Trophoblast cell (in vitro differentiated cells and primary cell): ENCODE measurements at regions not wholly inside any gene's neighbourhood (a gene's known extent, or its start where the extent isn't known, plus 50 kb on each side); places are given as distances from the start of the nearest gene placed in this dataset.

Experiments used
- DNase-seq, 2 donors: peaks; one replicate each; pipeline ENCODE4 v3.0.0-alpha.2; 2016
- H2AFZ ChIP-seq: 2 replicates; pipeline ENCODE4 v1.6.1; 2013; ENCODE audit warnings: low read length, moderate library complexity, mild to moderate bottlenecking; ENCODE audit not compliant: insufficient read depth, poor library complexity
- H2AK5ac ChIP-seq: 2 replicates; pipeline ENCODE4 v1.6.1; 2013; ENCODE audit warnings: mild to moderate bottlenecking, low read length
- H2BK120ac ChIP-seq: 2 replicates; pipeline ENCODE4 v1.6.1; 2013; ENCODE audit warnings: low read length, mild to moderate bottlenecking, moderate library complexity; ENCODE audit not compliant: insufficient read depth, poor library complexity
- H2BK12ac ChIP-seq: 2 replicates; pipeline ENCODE4 v1.6.1; 2013; ENCODE audit warnings: mild to moderate bottlenecking, low read length, moderate library complexity
- H2BK5ac ChIP-seq: 2 replicates; pipeline ENCODE4 v1.6.1; 2013; ENCODE audit warnings: low read length, low read depth, moderate library complexity, mild to moderate bottlenecking; ENCODE audit not compliant: poor library complexity
- H3K14ac ChIP-seq: 2 replicates; pipeline ENCODE4 v1.6.1; 2013; ENCODE audit warnings: mild to moderate bottlenecking, low read length
- H3K18ac ChIP-seq: 2 replicates; pipeline ENCODE4 v1.6.1; 2013; ENCODE audit warnings: mild to moderate bottlenecking, low read length
- H3K23ac ChIP-seq: 2 replicates; pipeline ENCODE4 v1.6.1; 2013; ENCODE audit warnings: low read length
- H3K27ac ChIP-seq: 2 replicates; pipeline ENCODE4 v1.5.1; 2013; ENCODE audit warnings: low read depth, mild to moderate bottlenecking, inconsistent platforms, low read length, moderate library complexity
- H3K27me3 ChIP-seq: 2 replicates; pipeline ENCODE4 v1.6.1; 2013; ENCODE audit warnings: inconsistent platforms, mild to moderate bottlenecking, low read length, moderate library complexity; ENCODE audit not compliant: insufficient read depth
- H3K36me3 ChIP-seq, 2 experiments: 1 replicate in 1 of 2; 2 replicates in 1 of 2; pipeline ENCODE4 v1.6.1; 2013; ENCODE audit warnings: low read length in 2 of 2, mild to moderate bottlenecking in 2 of 2, moderate library complexity in 1 of 2; ENCODE audit not compliant: insufficient read depth in 2 of 2, control insufficient read depth in 1 of 2
- H3K4ac ChIP-seq: 2 replicates; pipeline ENCODE4 v1.6.1; 2013; ENCODE audit warnings: low read depth, mild to moderate bottlenecking, low read length, moderate library complexity
- H3K4me1 ChIP-seq, 2 experiments: 1 replicate in 1 of 2; 2 replicates in 1 of 2; pipeline ENCODE4 v1.6.1; 2013; ENCODE audit warnings: low read length in 2 of 2, mild to moderate bottlenecking in 2 of 2, moderate library complexity in 1 of 2; ENCODE audit not compliant: insufficient read depth in 2 of 2, control insufficient read depth in 1 of 2
- H3K4me2 ChIP-seq: 2 replicates; pipeline ENCODE4 v1.6.1; 2013; ENCODE audit warnings: inconsistent platforms, mild to moderate bottlenecking, low read length, moderate library complexity
- H3K4me3 ChIP-seq: 2 replicates; pipeline ENCODE4 v1.5.1; 2013; ENCODE audit warnings: mild to moderate bottlenecking, low read depth, low read length, inconsistent platforms
- H3K79me1 ChIP-seq: one replicate; pipeline ENCODE4 v1.6.1; 2013; ENCODE audit warnings: low read length
- H3K79me2 ChIP-seq: 2 replicates; pipeline ENCODE4 v1.6.1; 2013; ENCODE audit warnings: low read length, mild to moderate bottlenecking; ENCODE audit not compliant: control insufficient read depth, insufficient read depth, poor library complexity
- H3K9ac ChIP-seq: 2 replicates; pipeline ENCODE4 v1.6.1; 2013; ENCODE audit warnings: mild to moderate bottlenecking, low read length
- H3K9me3 ChIP-seq: 2 replicates; pipeline ENCODE4 v1.6.1; 2013; ENCODE audit warnings: low read depth, mild to moderate bottlenecking, control low read depth, inconsistent platforms, low read length; ENCODE audit not compliant: insufficient read depth
- H4K12ac ChIP-seq: 2 replicates; pipeline ENCODE4 v1.6.1; 2013; ENCODE audit warnings: low read depth, mild to moderate bottlenecking, low read length, moderate library complexity
- H4K8ac ChIP-seq: 2 replicates; pipeline ENCODE4 v1.6.1; 2013; ENCODE audit warnings: low read depth, mild to moderate bottlenecking, low read length, moderate library complexity
- H4K91ac ChIP-seq: one replicate; pipeline ENCODE4 v1.6.1; 2013; ENCODE audit warnings: low read depth, mild to moderate bottlenecking, low read length, moderate library complexity
- WGBS: extraction: QIAGEN DNeasy Blood & Tissue Kit; methylation state at CpG from one replicate; pipeline ENCODE4 v1.1.7; 2013; ENCODE audit warnings: missing lambda C conversion rate; ENCODE audit not compliant: insufficient read length, insufficient coverage; ENCODE audit errors: extremely low coverage; 5-methylcytosine and 5-hydroxymethylcytosine counted together

DNA sequence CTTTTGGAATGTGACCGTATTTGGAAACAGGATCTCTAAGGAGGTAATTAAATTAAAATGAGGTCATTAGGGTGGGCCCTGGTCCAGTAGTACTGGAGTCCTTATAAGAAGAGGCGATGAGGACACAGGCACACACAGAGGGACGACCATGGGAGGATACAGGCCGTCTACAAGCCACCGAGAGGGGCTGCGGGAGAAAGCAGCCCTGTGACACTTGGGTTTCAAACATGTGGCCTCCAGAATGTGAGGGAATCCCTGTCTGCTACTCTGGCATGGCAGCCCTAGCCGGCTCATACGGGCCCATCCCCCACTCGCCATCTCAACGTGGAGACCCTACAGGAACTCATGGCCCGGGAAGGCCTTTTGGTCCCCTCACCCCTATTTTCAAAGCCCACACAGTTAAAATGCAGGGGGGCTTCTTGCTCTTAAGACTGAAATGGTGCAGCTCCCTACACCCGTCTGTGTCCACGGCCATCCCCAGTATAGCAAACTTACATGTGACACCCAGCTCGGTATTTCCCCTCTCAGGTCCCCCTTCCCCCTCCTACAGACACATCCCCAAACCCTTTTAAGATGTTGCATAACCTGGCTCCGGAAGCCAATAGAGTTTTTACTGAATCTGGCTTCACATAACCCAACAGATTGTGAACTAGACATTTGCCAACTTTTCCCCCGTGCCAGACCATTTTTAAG is 124.1 kb upstream of the TBL1X start:
- H4K91ac ChIP-seq: no peak overlapping the region
- peaks cover 0 to 3% of the 10 kb centered on the region in 2 experiments for H3K4me1 ChIP-seq
- DNase-seq: no peak
- H3K14ac ChIP-seq: no peak overlapping the region
- H3K27me3 ChIP-seq: no peaks in the 10 kb centered on the region
- no peak overlapping the region for H3K4ac ChIP-seq
- H3K9ac ChIP-seq: no peak overlapping the region
- H3K27ac ChIP-seq: no peak overlapping the region
- H3K79me1 ChIP-seq: peaks cover 4% of the 10 kb centered on the region
- H4K8ac ChIP-seq: no peak overlapping the region
- no peaks in the 10 kb centered on the region for H3K36me3 ChIP-seq
- no CpG with 5 or more reads among the region's 16 CpGs for WGBS
- no peak overlapping the region for H3K4me3 ChIP-seq
- H3K23ac ChIP-seq: no peak overlapping the region
- no peaks in the 10 kb centered on the region for H3K79me2 ChIP-seq
- no peak overlapping the region for H2BK120ac ChIP-seq
- no peak overlapping the region for H4K12ac ChIP-seq
- no peaks in the 10 kb centered on the region for H3K9me3 ChIP-seq
- no peak overlapping the region for H2AFZ ChIP-seq
- H3K4me2 ChIP-seq: no peak overlapping the region
- no peak overlapping the region for H2BK12ac ChIP-seq
- peak overlapping the region; percentile 54 for H2AK5ac ChIP-seq
- no peak overlapping the region for H3K18ac ChIP-seq
- no peak overlapping the region for H2BK5ac ChIP-seq

DNA sequence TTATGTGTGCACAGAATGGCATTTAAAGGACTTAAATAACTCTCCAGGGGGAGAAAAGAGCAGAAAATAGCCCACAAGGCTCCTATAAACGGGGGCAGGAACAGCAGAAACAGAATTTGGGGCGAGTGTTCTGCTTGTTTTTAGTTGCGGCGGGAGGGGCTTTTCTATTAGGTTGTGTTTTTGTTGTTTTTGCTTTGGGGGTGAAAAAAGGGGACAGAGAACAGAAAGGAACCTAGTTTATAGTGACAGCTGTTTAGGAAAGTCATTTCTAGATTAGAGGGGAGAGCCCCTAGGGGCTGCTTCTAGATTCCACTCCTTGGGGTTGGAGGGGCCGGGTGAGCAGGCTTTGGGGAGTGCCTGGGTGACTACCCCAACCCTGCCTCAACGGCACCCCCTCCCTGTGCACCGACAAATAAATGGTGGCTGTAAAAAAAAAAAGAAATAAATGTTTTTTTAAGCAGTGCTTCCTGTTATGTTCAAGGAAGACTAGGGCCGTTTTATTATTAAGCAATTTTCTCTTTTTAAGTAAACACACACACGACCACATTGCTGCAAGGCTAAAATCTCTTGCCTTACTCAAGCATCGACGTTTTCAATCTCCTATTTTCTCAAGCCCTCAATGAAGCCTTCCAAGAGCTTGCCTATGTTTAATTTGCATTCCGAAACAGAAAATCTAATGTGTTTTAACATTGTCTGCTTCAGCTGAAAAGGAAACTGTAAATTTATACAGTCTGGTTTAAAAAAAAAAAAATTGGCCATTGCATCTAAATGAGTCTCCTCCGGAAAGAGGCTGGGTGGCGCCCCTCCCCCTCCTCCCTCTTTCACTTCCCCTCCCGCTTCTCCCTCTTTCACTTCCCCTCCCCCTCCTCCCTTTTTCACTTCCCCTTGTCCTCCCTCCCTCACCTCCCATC is 123.3 kb upstream of the TBL1X start:
- H3K14ac ChIP-seq: no peak overlapping the region
- no peak overlapping the region for H3K27ac ChIP-seq
- H2BK120ac ChIP-seq: no peak overlapping the region
- no peak overlapping the region for H3K23ac ChIP-seq
- no peak overlapping the region for H2BK5ac ChIP-seq
- H3K27me3 ChIP-seq: no peaks in the 10 kb centered on the region
- H2AFZ ChIP-seq: no peak overlapping the region
- no peak overlapping the region for H3K4ac ChIP-seq
- H3K36me3 ChIP-seq: no peaks in the 10 kb centered on the region
- H3K9ac ChIP-seq: no peak overlapping the region
- H2BK12ac ChIP-seq: no peak overlapping the region
- no peak overlapping the region for H4K8ac ChIP-seq
- no peak overlapping the region for H2AK5ac ChIP-seq
- WGBS: no CpG with 5 or more reads among the region's 15 CpGs
- no peaks in the 10 kb centered on the region for H3K9me3 ChIP-seq
- no peak overlapping the region for H4K12ac ChIP-seq
- H4K91ac ChIP-seq: no peak overlapping the region
- no peaks in the 10 kb centered on the region for H3K79me2 ChIP-seq
- no peak overlapping the region for H3K4me3 ChIP-seq
- peaks cover 4% of the 10 kb centered on the region for H3K79me1 ChIP-seq
- H3K4me1 ChIP-seq: peaks cover 0 to 3% of the 10 kb centered on the region in 2 experiments
- DNase-seq: peak in 1 of 2 donors; percentile 19
- no peak overlapping the region for H3K4me2 ChIP-seq
- no peak overlapping the region for H3K18ac ChIP-seq

DNA sequence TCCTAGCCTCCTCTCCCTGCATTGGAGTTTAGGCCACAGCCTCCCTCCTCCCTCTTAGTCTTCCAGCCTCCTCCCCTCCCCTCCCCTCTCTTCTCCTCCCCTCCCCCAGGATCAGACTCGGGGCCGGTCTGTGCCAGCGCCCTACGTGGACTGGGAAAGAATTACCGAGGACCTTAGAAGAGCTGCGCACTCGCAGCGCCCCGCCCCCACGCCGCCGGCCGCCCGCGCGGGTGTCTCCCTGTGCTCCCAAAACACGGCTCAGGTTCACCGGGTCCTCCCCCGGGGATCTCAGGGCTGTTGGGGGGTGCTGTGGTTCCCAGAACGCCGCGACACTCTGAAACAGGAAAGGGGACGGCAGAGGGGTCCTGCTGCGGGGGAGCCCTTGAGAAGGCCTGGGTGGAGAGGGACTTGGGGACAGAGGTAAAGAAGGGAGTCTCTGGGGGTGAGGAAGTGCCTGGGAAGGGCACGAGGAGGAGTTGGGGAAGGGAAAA is 122.3 kb upstream of the TBL1X start:
- H3K36me3 ChIP-seq: no peaks in the 10 kb centered on the region
- H3K4ac ChIP-seq: no peak overlapping the region
- H3K14ac ChIP-seq: peak overlapping the region; percentile 61
- peak overlapping the region; percentile 70 for H4K12ac ChIP-seq
- no peak overlapping the region for H3K27ac ChIP-seq
- H4K91ac ChIP-seq: peak overlapping the region; percentile 73
- peaks cover 4% of the 10 kb centered on the region for H3K79me1 ChIP-seq
- peak overlapping the region; percentile 80 for H2BK120ac ChIP-seq
- H2BK12ac ChIP-seq: peak overlapping the region; percentile 95
- H3K23ac ChIP-seq: no peak overlapping the region
- H2AFZ ChIP-seq: peak overlapping the region; percentile 87
- peak overlapping the region; percentile 45 for H3K18ac ChIP-seq
- H3K79me2 ChIP-seq: no peaks in the 10 kb centered on the region
- H3K9ac ChIP-seq: no peak overlapping the region
- peaks cover 0 to 3% of the 10 kb centered on the region in 2 experiments for H3K4me1 ChIP-seq
- no CpG with 5 or more reads among the region's 25 CpGs for WGBS
- peak overlapping the region; percentile 82 for H4K8ac ChIP-seq
- H2BK5ac ChIP-seq: peak overlapping the region; percentile 56
- peak in 1 of 2 donors; percentile 31 for DNase-seq
- peak overlapping the region; percentile 86 for H3K4me2 ChIP-seq
- H3K27me3 ChIP-seq: no peaks in the 10 kb centered on the region
- H3K4me3 ChIP-seq: no peak overlapping the region
- H2AK5ac ChIP-seq: peak overlapping the region; percentile 54
- no peaks in the 10 kb centered on the region for H3K9me3 ChIP-seq

DNA sequence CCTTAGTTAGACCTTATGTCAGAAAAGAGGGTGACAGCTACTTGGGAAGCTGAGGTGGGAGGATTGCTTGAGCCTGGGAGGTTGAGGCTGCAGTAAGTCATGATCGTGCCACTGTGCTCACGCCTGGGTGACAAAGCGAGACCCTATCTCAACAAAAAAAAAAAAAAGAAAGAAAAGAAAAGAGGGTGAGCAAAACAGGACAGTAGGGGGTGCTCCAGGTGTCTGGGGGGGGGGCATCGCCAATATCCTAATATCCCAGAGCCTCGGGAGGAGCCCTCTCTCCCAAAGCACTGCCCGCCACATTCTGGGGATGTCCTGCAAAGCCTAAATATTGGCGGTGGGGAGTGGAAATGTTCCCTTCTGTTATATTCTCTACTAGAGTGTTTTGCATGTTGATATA is 120.9 kb upstream of the TBL1X start:
- Histone ChIP-seq H3K4ac (no peak overlapping the region), H4K8ac (no peak overlapping the region), H3K79me1 (peaks cover 4% of the 10 kb centered on the region), H3K14ac (no peak overlapping the region), H3K23ac (no peak overlapping the region), H3K27me3 (no peaks in the 10 kb centered on the region), H3K79me2 (no peaks in the 10 kb centered on the region), H4K91ac (no peak overlapping the region), H2AFZ (no peak overlapping the region), H3K4me1 (peaks cover 0 to 3% of the 10 kb centered on the region in 2 experiments), H3K18ac (no peak overlapping the region), H3K27ac (no peak overlapping the region), H3K36me3 (no peaks in the 10 kb centered on the region), H3K9ac (no peak overlapping the region), H3K4me2 (no peak overlapping the region), H3K9me3 (no peaks in the 10 kb centered on the region), H4K12ac (no peak overlapping the region), H2BK5ac (no peak overlapping the region), H2BK12ac (no peak overlapping the region), H3K4me3 (no peak overlapping the region), H2AK5ac (no peak overlapping the region), H2BK120ac (no peak overlapping the region)
- no peak for DNase-seq
- no CpG with 5 or more reads among the region's 7 CpGs for WGBS
